Right lung (tissue), 2 donors: ENCODE measurements at regions not wholly inside any gene's neighbourhood (a gene's known extent, or its start where the extent isn't known, plus 50 kb on each side); places are given as distances from the start of the nearest gene placed in this dataset.

Source experiments
- DNase-seq, 2 donors: peaks; one replicate each; pipeline ENCODE4 v3.0.0-alpha.2; 2013

- no peak for DNase-seq
Observed at GRCh38 chr2:217274578-217274977, 414.7 kb upstream of the TNP1 start.

- DNase-seq, result no peak
Observed at GRCh38 chr2:217273851-217274250, 414.0 kb upstream of the TNP1 start.

- no peak for DNase-seq
Observed at GRCh38 chr2:217273162-217273561, 413.3 kb upstream of the TNP1 start.

- DNase-seq, result no peak
Observed at GRCh38 chr2:217271813-217272212, 411.9 kb upstream of the TNP1 start.

GRCh38 chr2:217270485-217271121 lies 410.7 kb upstream of the TNP1 start:
- DNase-seq, result no peak

- DNase-seq, result no peak
Observed at GRCh38 chr2:217269701-217270484, 410.0 kb upstream of the TNP1 start.

GRCh38 chr2:217268978-217269377 lies 409.1 kb upstream of the TNP1 start:
- DNase-seq, result no peak

- DNase-seq, result no peak
Observed at GRCh38 chr2:217267758-217268157, 407.9 kb upstream of the TNP1 start.

- no peak for DNase-seq
Observed at GRCh38 chr2:217263756-217264155, 403.9 kb upstream of the TNP1 start.

GRCh38 chr2:217262911-217263310 lies 403.0 kb upstream of the TNP1 start:
- DNase-seq, result no peak

GRCh38 chr2:217261452-217261851 lies 401.6 kb upstream of the TNP1 start:
- DNase-seq, result no peak

- no peak for DNase-seq
Observed at GRCh38 chr2:217260441-217261115, 400.7 kb upstream of the TNP1 start.

- no peak for DNase-seq
Observed at GRCh38 chr2:217258170-217258569, 398.3 kb upstream of the TNP1 start.

GRCh38 chr2:217256251-217256650 lies 396.4 kb upstream of the TNP1 start:
- no peak for DNase-seq

- no peak for DNase-seq
Observed at GRCh38 chr2:217254111-217254510, 394.2 kb upstream of the TNP1 start.

- DNase-seq, result no peak
Observed at GRCh38 chr2:217252181-217252580, 392.3 kb upstream of the TNP1 start.

GRCh38 chr2:217250013-217250524 lies 390.2 kb upstream of the TNP1 start:
- peak; percentile 68 to 71 for DNase-seq

GRCh38 chr2:217249121-217250012 lies 389.5 kb upstream of the TNP1 start:
- no peak for DNase-seq

GRCh38 chr2:217248312-217248935 lies 388.6 kb upstream of the TNP1 start:
- DNase-seq, result peak; percentile 92 to 95

- DNase-seq, result no peak
Observed at GRCh38 chr2:217247476-217247875, 387.6 kb upstream of the TNP1 start.

GRCh38 chr2:217246108-217246507 lies 386.2 kb upstream of the TNP1 start:
- DNase-seq, result no peak
